GM23338 (cell line): ENCODE measurements at regions not wholly inside any gene's neighbourhood (a gene's known extent, or its start where the extent isn't known, plus 50 kb on each side); places are given as distances from the start of the nearest gene placed in this dataset.

ENCODE experiments used
- ATAC-seq: fragments of 200-7000 bp; cut with Tn5 transposase; 3 replicates; pipeline ENCODE4 v1.9.1; 2020
- DNase-seq: peaks from one replicate; pipeline ENCODE4 v3.0.0-alpha.2; 2015; ENCODE audit warnings: low spot score
- H2AFZ ChIP-seq: fragments of 200-600 bp; sonication (generic); 2 replicates; pipeline ENCODE4 v1.8.0; 2016; ENCODE audit warnings: antibody characterized with exemption, mild to moderate bottlenecking, moderate library complexity
- H3F3A ChIP-seq: fragments of 200-600 bp; sonication (generic); replicated peaks from 2 replicates; pipeline ENCODE4 v1.8.0; 2017; ENCODE audit warnings: antibody characterized with exemption, mixed run types, low read depth
- H3K27ac ChIP-seq: fragments of 200-600 bp; sonication (generic); 2 replicates; pipeline ENCODE4 v1.6.1; 2016; ENCODE audit warnings: low read depth
- H3K27me3 ChIP-seq: fragments of 200-600 bp; sonication (generic); 2 replicates; pipeline ENCODE4 v1.8.0; 2016; ENCODE audit warnings: mild to moderate bottlenecking, mixed run types, moderate library complexity; ENCODE audit not compliant: insufficient read depth
- H3K36me3 ChIP-seq: fragments of 200-600 bp; sonication (generic); 2 replicates; pipeline ENCODE4 v1.8.0; 2016; ENCODE audit warnings: mild to moderate bottlenecking; ENCODE audit not compliant: insufficient read depth
- H3K4me1 ChIP-seq: fragments of 200-600 bp; sonication (generic); 2 replicates; pipeline ENCODE4 v1.8.0; 2016; ENCODE audit warnings: mild to moderate bottlenecking, moderate library complexity; ENCODE audit not compliant: insufficient read depth
- H3K4me2 ChIP-seq: fragments of 200-600 bp; sonication (generic); 2 replicates; pipeline ENCODE4 v1.7.1; 2017; ENCODE audit warnings: mixed run types
- H3K4me3 ChIP-seq: fragments of 200-600 bp; sonication (generic); 2 replicates; pipeline ENCODE4 v1.6.1; 2016; ENCODE audit warnings: mixed run types
- H3K79me2 ChIP-seq: fragments of 200-600 bp; sonication (generic); replicated peaks from 2 replicates; pipeline ENCODE4 v1.8.0; 2017; ENCODE audit warnings: mild to moderate bottlenecking; ENCODE audit not compliant: insufficient read depth
- H3K9me2 ChIP-seq: fragments of 200-600 bp; sonication (generic); 2 replicates; pipeline ENCODE4 v1.8.0; 2017; ENCODE audit not compliant: insufficient read depth
- H4K20me1 ChIP-seq: fragments of 200-600 bp; sonication (generic); replicated peaks from 2 replicates; pipeline ENCODE4 v1.8.0; 2017; ENCODE audit warnings: mild to moderate bottlenecking; ENCODE audit not compliant: insufficient read depth
- H3K27ac Mint-ChIP-seq: 2 replicates; pipeline ENCODE4 v1.8.0; 2020; ENCODE audit warnings: inconsistent platforms, mild to moderate bottlenecking, moderate library complexity, mixed read lengths
- H3K27me3 Mint-ChIP-seq: 3 replicates; pipeline ENCODE4 v1.8.0; 2022; ENCODE audit warnings: low read depth, mild to moderate bottlenecking, moderate library complexity, mixed read lengths, inconsistent platforms; ENCODE audit not compliant: insufficient read depth, poor library complexity
- H3K36me3 Mint-ChIP-seq: 3 replicates; pipeline ENCODE4 v1.8.0; 2021; ENCODE audit warnings: low read depth, mild to moderate bottlenecking, inconsistent platforms, moderate library complexity, mixed read lengths
- H3K4me1 Mint-ChIP-seq: 3 replicates; pipeline ENCODE4 v1.8.0; 2020; ENCODE audit warnings: mild to moderate bottlenecking, inconsistent platforms, mixed read lengths
- H3K4me3 Mint-ChIP-seq: 3 replicates; pipeline ENCODE4 v1.8.0; 2021; ENCODE audit warnings: moderate library complexity, mild to moderate bottlenecking, inconsistent platforms, mixed read lengths
- H3K9me3 Mint-ChIP-seq: 3 replicates; pipeline ENCODE4 v1.8.0; 2020; ENCODE audit warnings: moderate library complexity, mild to moderate bottlenecking, inconsistent platforms, mixed read lengths
- CREB1 ChIP-seq: fragments of 250-450 bp; sonication (Bioruptor Pico); IDR thresholded peaks from 2 replicates; pipeline ENCODE4 v1.5.0; 2020; ENCODE audit warnings: low read depth, mild to moderate bottlenecking, moderate library complexity
- EZH2phosphoT487 ChIP-seq: fragments of 200-600 bp; sonication (generic); IDR thresholded peaks from one replicate; pipeline ENCODE4 v1.8.1; 2018; ENCODE audit warnings: antibody characterized with exemption; ENCODE audit not compliant: unreplicated experiment
- NANOG ChIP-seq: IDR thresholded peaks from 2 replicates; pipeline ENCODE4 v1.6.1; 2016; ENCODE audit warnings: antibody characterized with exemption, borderline replicate concordance
- POLR2AphosphoS5 ChIP-seq: IDR thresholded peaks from 2 replicates; pipeline ENCODE4 v1.6.1; 2016; ENCODE audit warnings: antibody characterized with exemption, low read depth
- STAT1 ChIP-seq: IDR thresholded peaks from one replicate; pipeline ENCODE4 v1.6.1; 2016; ENCODE audit warnings: antibody characterized with exemption; ENCODE audit not compliant: unreplicated experiment
- ZNF114 ChIP-seq: fragments of 250-450 bp; sonication (Bioruptor Pico); IDR thresholded peaks from 2 replicates; pipeline ENCODE4 v1.5.0; 2020; ENCODE audit warnings: mild to moderate bottlenecking, moderate library complexity
- ZNF331 ChIP-seq: fragments of 250-450 bp; sonication (Bioruptor Pico); IDR thresholded peaks from 2 replicates; pipeline ENCODE4 v1.5.0; 2020; ENCODE audit warnings: low read depth, mild to moderate bottlenecking, moderate library complexity
- TF ChIP-seq, protein P1 (sequence below), 2 experiments: fragments of 200-600 bp in 1 of 2; sonication (generic) in 1 of 2; conservative IDR thresholded peaks; 2 replicates each; pipeline versions ENCODE4 v1.5.1 to v1.6.1; 2016 to 2017; ENCODE audit warnings: antibody characterized with exemption in 2 of 2, low read depth in 2 of 2, mild to moderate bottlenecking in 2 of 2, moderate library complexity in 1 of 2
- TF ChIP-seq, protein P2 (sequence below): fragments of 250-450 bp; sonication (Bioruptor Pico); IDR thresholded peaks from 2 replicates; pipeline ENCODE4 v1.5.0; 2020; ENCODE audit warnings: mild to moderate bottlenecking, moderate library complexity

DNA sequence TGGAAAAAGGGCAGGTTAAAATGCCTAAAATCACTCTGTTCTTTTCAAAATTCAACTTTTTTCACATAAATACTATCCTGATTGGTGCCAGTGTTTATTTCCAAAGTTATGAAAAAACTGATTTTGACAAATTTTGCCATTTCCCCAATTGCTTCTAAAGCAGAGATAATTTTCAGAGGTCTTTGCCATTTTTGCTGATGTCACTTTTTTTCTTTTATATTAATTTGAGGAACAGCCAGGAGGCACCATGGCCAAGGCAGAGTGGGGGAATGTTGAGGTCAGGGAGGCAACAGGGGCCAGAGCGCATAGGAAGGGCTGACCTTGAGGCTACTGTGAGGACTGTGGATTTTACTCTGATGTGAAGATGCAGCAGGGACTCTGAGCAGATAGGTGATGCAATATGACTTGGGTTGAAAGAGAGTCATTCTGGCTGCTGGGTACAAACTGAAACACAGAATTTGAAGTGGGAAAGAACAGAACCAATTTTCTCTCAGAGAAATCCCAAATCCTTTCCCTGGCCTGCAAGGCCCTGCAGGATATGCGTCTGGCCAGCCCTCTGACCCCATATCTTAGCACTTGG, 75.1 kb upstream of the LDAH start:
- ATAC-seq (no peak), DNase-seq (no peak)
- H4K20me1 ChIP-seq: no peaks in the 10 kb centered on the region
- H3K4me1 ChIP-seq: no peaks in the 10 kb centered on the region
- H2AFZ ChIP-seq: no peak overlapping the region
- no peak overlapping the region for H3K4me2 ChIP-seq
- no peak overlapping the region for H3K4me3 Mint-ChIP-seq
- H3K36me3 Mint-ChIP-seq: no peaks in the 10 kb centered on the region
- H3K4me1 Mint-ChIP-seq: no peaks in the 10 kb centered on the region
- TF ChIP-seq CREB1: no peak
- no peak for TF ChIP-seq NANOG
- TF ChIP-seq, protein P1, sequence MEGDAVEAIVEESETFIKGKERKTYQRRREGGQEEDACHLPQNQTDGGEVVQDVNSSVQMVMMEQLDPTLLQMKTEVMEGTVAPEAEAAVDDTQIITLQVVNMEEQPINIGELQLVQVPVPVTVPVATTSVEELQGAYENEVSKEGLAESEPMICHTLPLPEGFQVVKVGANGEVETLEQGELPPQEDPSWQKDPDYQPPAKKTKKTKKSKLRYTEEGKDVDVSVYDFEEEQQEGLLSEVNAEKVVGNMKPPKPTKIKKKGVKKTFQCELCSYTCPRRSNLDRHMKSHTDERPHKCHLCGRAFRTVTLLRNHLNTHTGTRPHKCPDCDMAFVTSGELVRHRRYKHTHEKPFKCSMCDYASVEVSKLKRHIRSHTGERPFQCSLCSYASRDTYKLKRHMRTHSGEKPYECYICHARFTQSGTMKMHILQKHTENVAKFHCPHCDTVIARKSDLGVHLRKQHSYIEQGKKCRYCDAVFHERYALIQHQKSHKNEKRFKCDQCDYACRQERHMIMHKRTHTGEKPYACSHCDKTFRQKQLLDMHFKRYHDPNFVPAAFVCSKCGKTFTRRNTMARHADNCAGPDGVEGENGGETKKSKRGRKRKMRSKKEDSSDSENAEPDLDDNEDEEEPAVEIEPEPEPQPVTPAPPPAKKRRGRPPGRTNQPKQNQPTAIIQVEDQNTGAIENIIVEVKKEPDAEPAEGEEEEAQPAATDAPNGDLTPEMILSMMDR (conservative IDR thresholded peaks at IDR 0.05; ENCODE audit: low read depth in 2 of 2): no peak
- TF ChIP-seq EZH2phosphoT487: no peak
- TF ChIP-seq POLR2AphosphoS5: no peak
- H3K79me2 ChIP-seq: no peaks in the 10 kb centered on the region
- no peak overlapping the region for H3K4me3 ChIP-seq
- H3K27ac ChIP-seq: no peak overlapping the region
- no peak overlapping the region for H3K27ac Mint-ChIP-seq
- no peaks in the 10 kb centered on the region for H3K36me3 ChIP-seq
- no peaks in the 10 kb centered on the region for H3K27me3 Mint-ChIP-seq
- no peaks in the 10 kb centered on the region for H3F3A ChIP-seq
- H3K9me2 ChIP-seq: no peaks in the 10 kb centered on the region
- peaks cover 9% of the 10 kb centered on the region for H3K9me3 Mint-ChIP-seq
- H3K27me3 ChIP-seq: no peaks in the 10 kb centered on the region

DNA sequence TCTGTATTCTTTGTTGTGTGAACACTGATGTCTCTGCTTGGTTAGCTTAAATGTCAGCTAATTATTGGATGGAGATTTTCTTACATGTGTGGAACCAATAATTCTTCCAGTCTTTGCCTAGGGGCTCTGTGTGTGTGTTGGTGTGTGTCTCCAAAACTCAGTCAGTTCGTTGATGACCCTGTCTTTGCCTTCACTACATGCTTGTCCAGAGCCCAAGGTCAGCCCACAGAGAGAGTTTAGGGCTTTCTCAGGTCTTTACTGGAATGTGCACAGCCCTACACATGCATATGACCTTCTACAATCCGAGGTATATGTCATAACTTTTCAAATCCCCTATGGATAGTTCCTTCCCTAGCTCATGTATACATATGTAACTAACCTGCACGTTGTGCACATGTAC, 74.1 kb upstream of the LDAH start:
- Histone ChIP-seq H3F3A (no peaks in the 10 kb centered on the region), H3K36me3 (no peaks in the 10 kb centered on the region), H3K27ac (no peak overlapping the region), H3K27me3 (no peaks in the 10 kb centered on the region), H3K4me3 (no peak overlapping the region), H3K79me2 (no peaks in the 10 kb centered on the region), H4K20me1 (no peaks in the 10 kb centered on the region), H2AFZ (no peak overlapping the region), H3K9me2 (no peaks in the 10 kb centered on the region), H3K4me1 (no peaks in the 10 kb centered on the region), H3K4me2 (no peak overlapping the region)
- H3K4me3 Mint-ChIP-seq: no peak overlapping the region
- no peak for ATAC-seq
- no peak for DNase-seq
- H3K27me3 Mint-ChIP-seq: no peaks in the 10 kb centered on the region
- no peak overlapping the region for H3K27ac Mint-ChIP-seq
- no peaks in the 10 kb centered on the region for H3K4me1 Mint-ChIP-seq
- TF ChIP-seq EZH2phosphoT487: no peak
- no peak for TF ChIP-seq ZNF331 (CRISPR knock-in tag)
- H3K9me3 Mint-ChIP-seq: peaks cover 14% of the 10 kb centered on the region
- no peaks in the 10 kb centered on the region for H3K36me3 Mint-ChIP-seq

DNA sequence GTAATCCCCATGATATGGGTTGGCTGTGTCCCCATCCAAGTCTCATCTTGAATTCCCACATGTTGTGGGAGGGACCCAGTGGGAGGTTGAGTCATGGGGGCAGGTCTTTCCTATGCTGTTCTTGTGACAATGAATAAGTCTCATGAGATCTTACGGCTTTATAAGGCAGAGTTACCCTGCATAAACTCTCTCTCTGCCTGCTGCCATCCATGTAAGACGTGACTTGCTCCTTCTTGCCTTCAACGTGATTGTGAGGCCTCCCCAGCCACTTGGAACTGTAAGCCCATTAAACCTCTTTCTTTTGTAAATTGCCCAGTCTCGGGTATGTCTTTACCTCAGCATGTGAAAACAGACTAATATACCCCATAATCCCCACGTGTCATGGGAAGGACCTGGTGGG, 61.9 kb upstream of the LDAH start:
- H3K79me2 ChIP-seq: no peaks in the 10 kb centered on the region
- no peaks in the 10 kb centered on the region for H3K4me1 ChIP-seq
- H3K4me3 ChIP-seq: no peak overlapping the region
- ATAC-seq: no peak
- Mint-ChIP-seq H3K4me1 (no peaks in the 10 kb centered on the region), H3K27ac (no peak overlapping the region), H3K27me3 (peaks cover 5% of the 10 kb centered on the region), H3K36me3 (peaks cover 11% of the 10 kb centered on the region), H3K4me3 (no peak overlapping the region), H3K9me3 (peaks cover 77% of the 10 kb centered on the region)
- no peaks in the 10 kb centered on the region for H3K27me3 ChIP-seq
- no peaks in the 10 kb centered on the region for H4K20me1 ChIP-seq
- no peaks in the 10 kb centered on the region for H3F3A ChIP-seq
- no peak for DNase-seq
- H3K4me2 ChIP-seq: no peak overlapping the region
- no peak overlapping the region for H3K27ac ChIP-seq
- no peaks in the 10 kb centered on the region for H3K9me2 ChIP-seq
- H3K36me3 ChIP-seq: 0 out of 2 replicates have a peak, but pooled peaks cover 3% of the 10 kb centered on the region
- no peak overlapping the region for H2AFZ ChIP-seq
- TF ChIP-seq STAT1 (no peak), ZNF114 (no peak), CREB1 (no peak)
- TF ChIP-seq, protein P2, sequence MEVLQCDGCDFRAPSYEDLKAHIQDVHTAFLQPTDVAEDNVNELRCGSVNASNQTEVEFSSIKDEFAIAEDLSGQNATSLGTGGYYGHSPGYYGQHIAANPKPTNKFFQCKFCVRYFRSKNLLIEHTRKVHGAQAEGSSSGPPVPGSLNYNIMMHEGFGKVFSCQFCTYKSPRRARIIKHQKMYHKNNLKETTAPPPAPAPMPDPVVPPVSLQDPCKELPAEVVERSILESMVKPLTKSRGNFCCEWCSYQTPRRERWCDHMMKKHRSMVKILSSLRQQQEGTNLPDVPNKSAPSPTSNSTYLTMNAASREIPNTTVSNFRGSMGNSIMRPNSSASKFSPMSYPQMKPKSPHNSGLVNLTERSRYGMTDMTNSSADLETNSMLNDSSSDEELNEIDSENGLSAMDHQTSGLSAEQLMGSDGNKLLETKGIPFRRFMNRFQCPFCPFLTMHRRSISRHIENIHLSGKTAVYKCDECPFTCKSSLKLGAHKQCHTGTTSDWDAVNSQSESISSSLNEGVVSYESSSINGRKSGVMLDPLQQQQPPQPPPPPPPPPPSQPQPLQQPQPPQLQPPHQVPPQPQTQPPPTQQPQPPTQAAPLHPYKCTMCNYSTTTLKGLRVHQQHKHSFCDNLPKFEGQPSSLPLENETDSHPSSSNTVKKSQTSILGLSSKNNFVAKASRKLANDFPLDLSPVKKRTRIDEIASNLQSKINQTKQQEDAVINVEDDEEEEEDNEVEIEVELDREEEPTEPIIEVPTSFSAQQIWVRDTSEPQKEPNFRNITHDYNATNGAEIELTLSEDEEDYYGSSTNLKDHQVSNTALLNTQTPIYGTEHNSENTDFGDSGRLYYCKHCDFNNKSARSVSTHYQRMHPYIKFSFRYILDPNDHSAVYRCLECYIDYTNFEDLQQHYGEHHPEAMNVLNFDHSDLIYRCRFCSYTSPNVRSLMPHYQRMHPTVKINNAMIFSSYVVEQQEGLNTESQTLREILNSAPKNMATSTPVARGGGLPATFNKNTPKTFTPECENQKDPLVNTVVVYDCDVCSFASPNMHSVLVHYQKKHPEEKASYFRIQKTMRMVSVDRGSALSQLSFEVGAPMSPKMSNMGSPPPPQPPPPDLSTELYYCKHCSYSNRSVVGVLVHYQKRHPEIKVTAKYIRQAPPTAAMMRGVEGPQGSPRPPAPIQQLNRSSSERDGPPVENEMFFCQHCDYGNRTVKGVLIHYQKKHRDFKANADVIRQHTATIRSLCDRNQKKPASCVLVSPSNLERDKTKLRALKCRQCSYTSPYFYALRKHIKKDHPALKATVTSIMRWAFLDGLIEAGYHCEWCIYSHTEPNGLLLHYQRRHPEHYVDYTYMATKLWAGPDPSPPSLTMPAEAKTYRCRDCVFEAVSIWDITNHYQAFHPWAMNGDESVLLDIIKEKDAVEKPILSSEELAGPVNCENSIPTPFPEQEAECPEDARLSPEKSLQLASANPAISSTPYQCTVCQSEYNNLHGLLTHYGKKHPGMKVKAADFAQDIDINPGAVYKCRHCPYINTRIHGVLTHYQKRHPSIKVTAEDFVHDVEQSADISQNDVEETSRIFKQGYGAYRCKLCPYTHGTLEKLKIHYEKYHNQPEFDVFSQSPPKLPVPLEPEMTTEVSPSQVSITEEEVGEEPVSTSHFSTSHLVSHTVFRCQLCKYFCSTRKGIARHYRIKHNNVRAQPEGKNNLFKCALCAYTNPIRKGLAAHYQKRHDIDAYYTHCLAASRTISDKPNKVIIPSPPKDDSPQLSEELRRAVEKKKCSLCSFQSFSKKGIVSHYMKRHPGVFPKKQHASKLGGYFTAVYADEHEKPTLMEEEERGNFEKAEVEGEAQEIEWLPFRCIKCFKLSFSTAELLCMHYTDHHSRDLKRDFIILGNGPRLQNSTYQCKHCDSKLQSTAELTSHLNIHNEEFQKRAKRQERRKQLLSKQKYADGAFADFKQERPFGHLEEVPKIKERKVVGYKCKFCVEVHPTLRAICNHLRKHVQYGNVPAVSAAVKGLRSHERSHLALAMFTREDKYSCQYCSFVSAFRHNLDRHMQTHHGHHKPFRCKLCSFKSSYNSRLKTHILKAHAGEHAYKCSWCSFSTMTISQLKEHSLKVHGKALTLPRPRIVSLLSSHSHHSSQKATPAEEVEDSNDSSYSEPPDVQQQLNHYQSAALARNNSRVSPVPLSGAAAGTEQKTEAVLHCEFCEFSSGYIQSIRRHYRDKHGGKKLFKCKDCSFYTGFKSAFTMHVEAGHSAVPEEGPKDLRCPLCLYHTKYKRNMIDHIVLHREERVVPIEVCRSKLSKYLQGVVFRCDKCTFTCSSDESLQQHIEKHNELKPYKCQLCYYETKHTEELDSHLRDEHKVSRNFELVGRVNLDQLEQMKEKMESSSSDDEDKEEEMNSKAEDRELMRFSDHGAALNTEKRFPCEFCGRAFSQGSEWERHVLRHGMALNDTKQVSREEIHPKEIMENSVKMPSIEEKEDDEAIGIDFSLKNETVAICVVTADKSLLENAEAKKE (CRISPR knock-in tag): no peak
